Peyer's patch (tissue), 4 donors: ENCODE measurements at regions not wholly inside any gene's neighbourhood (a gene's known extent, or its start where the extent isn't known, plus 50 kb on each side); places are given as distances from the start of the nearest gene placed in this dataset.

ENCODE experiments used
- POLR2A ChIP-seq, 2 donors: fragments of 450-650 bp; IDR thresholded peaks; one replicate each; pipeline ENCODE4 v1.5.1; 2017; ENCODE audit warnings: antibody characterized with exemption in 2 of 2, mild to moderate bottlenecking in 2 of 2, moderate library complexity in 2 of 2
- TF ChIP-seq, protein P1 (sequence below), 6 experiments: fragments of 450-650 bp in 4 of 6; fragments of 200-600 bp in 2 of 6; sonication (generic) in 1 of 6; IDR thresholded peaks; one replicate each; pipeline ENCODE4 v1.5.1; 2017 to 2019; ENCODE audit warnings: antibody characterized with exemption in 6 of 6, mild to moderate bottlenecking in 3 of 6, moderate library complexity in 1 of 6

- no peak for TF ChIP-seq POLR2A (IDR thresholded peaks at IDR 0.05)
- TF ChIP-seq, protein P1, sequence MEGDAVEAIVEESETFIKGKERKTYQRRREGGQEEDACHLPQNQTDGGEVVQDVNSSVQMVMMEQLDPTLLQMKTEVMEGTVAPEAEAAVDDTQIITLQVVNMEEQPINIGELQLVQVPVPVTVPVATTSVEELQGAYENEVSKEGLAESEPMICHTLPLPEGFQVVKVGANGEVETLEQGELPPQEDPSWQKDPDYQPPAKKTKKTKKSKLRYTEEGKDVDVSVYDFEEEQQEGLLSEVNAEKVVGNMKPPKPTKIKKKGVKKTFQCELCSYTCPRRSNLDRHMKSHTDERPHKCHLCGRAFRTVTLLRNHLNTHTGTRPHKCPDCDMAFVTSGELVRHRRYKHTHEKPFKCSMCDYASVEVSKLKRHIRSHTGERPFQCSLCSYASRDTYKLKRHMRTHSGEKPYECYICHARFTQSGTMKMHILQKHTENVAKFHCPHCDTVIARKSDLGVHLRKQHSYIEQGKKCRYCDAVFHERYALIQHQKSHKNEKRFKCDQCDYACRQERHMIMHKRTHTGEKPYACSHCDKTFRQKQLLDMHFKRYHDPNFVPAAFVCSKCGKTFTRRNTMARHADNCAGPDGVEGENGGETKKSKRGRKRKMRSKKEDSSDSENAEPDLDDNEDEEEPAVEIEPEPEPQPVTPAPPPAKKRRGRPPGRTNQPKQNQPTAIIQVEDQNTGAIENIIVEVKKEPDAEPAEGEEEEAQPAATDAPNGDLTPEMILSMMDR (IDR thresholded peaks at IDR 0.05): no peak
Measured at GRCh38 chr6:156046841-156047449, 591.3 kb upstream of the NOX3 start.
